Kidney (tissue), 13 donors: ENCODE measurements at regions not wholly inside any gene's neighbourhood (a gene's known extent, or its start where the extent isn't known, plus 50 kb on each side); places are given as distances from the start of the nearest gene placed in this dataset.

ENCODE experiments used
- DNase-seq, 5 donors: peaks; one replicate each; pipeline ENCODE4 v3.0.0-alpha.2; 2013 to 2020
- FAIRE-seq: peaks from 2 replicates; lab custom pipeline; 2012; peaks lifted over from hg19 to GRCh38; lab: Jason Lieb, UNC
- H3K27ac ChIP-seq, 2 donors: one replicate each; pipeline ENCODE4 v1.7.0; 2013; ENCODE audit warnings: low read depth in 2 of 2, low read length in 2 of 2, inconsistent platforms in 1 of 2
- H3K27me3 ChIP-seq: one replicate; pipeline ENCODE4 v1.7.1; 2013; ENCODE audit warnings: low read length, inconsistent platforms; ENCODE audit not compliant: control insufficient read depth, insufficient read depth
- H3K36me3 ChIP-seq, 3 donors: one replicate each; pipeline versions ENCODE4 v1.7.0 to v1.7.1; 2013; ENCODE audit warnings: low read length in 3 of 3, control low read depth in 1 of 3, inconsistent platforms in 1 of 3; ENCODE audit not compliant: insufficient read depth in 3 of 3, control insufficient read depth in 2 of 3
- H3K4me1 ChIP-seq, 3 donors: one replicate each; pipeline versions ENCODE4 v1.7.0 to v1.7.1; 2013; ENCODE audit warnings: low read length in 3 of 3, inconsistent platforms in 1 of 3, low read depth in 1 of 3; ENCODE audit not compliant: control insufficient read depth in 2 of 3, insufficient read depth in 2 of 3
- H3K4me3 ChIP-seq, 3 donors: one replicate each; pipeline versions ENCODE4 v1.7.0 to v1.8.1; 2013; ENCODE audit warnings: low read length in 3 of 3, control low read depth in 1 of 3, inconsistent platforms in 1 of 3
- H3K9ac ChIP-seq, 3 donors: one replicate each; pipeline versions ENCODE4 v1.7.0 to v1.7.1; 2013; ENCODE audit warnings: low read length in 3 of 3, control low read depth in 1 of 3, inconsistent platforms in 1 of 3
- H3K9me3 ChIP-seq, 3 donors: one replicate each; pipeline versions ENCODE4 v1.7.0 to v1.7.1; 2013; ENCODE audit warnings: low read length in 3 of 3, control low read depth in 1 of 3, inconsistent platforms in 1 of 3; ENCODE audit not compliant: control insufficient read depth in 2 of 3, insufficient read depth in 1 of 3
- CTCF ChIP-seq: IDR thresholded peaks from 3 replicates; pipeline ENCODE4 v1.5.1; 2012; ENCODE audit warnings: mild to moderate bottlenecking, moderate library complexity, borderline replicate concordance; ENCODE audit not compliant: insufficient read depth; ENCODE audit errors: extremely low read depth
- intact Hi-C: fragments of 100-400 bp; cut with DNase I; formaldehyde crosslinking; loops from one replicate; pipeline ENCODE4 v1.11.1; 2022
- donor health status: control.
- donor health status: control.
- donor health status: control.
- donor health status: control.
- donor health status: control.
- donor health status: DM: yes; HTN: yes; CAD: no.
- donor health status: Normal renal cell carcinoma (clear cell type).

DNA sequence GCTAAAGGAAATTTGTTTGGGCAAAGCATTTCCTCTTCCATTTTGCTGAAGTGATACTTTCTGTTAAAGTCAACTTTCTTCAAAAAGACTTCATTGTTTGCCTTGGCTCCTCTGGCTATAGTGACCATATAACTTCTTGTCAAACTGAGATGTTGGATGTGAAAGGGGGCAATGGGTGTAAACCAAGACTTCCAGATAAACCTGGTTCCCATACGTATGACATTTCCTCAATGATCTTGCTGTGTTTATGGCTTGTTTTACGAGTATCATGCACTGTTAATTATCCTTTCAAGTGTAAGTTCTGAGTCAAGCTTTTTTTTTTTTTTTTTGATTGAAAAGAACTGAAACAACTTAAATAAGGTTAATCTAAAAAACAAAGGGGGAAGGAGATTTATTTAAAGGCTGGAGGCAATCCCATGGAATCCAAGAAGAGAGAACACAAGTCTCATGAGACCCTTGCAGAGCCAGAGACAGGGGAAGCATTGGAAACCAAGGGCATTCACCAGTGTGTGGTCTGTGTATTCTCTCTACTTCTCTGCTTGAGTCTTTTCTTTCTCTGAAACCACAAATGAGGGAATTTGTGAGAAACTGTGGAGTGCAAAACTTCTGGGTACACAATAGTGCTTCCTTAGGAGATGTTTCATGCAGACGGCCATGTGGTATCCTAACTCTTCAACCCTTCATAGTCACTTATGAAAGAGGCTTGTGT is 335.3 kb downstream of the RAB3C start:
- Histone ChIP-seq H3K4me3 (no peak overlapping the region), H3K9me3 (no peaks in the 10 kb centered on the region), H3K9ac (no peak overlapping the region), H3K36me3 (no peaks in the 10 kb centered on the region), H3K27me3 (no peaks in the 10 kb centered on the region), H3K4me1 (peaks cover 0 to 4% (median 0%) of the 10 kb centered on the region in 3 donors), H3K27ac (no peak overlapping the region)
- no peak for TF ChIP-seq CTCF
- DNase-seq (peak in 2 of 5 donors; percentile 59 to 80), FAIRE-seq (no peak)
- intact Hi-C loops = no loop called here
